Psoas muscle (tissue), 7 donors: ENCODE measurements at regions not wholly inside any gene's neighbourhood (a gene's known extent, or its start where the extent isn't known, plus 50 kb on each side); places are given as distances from the start of the nearest gene placed in this dataset.

Source experiments
- ATAC-seq, 4 donors: fragments of 200-7000 bp; cut with Tn5 transposase; one replicate each; pipeline ENCODE4 v1.9.1; 2020; ENCODE audit warnings: moderate library complexity in 3 of 4, mild to moderate bottlenecking in 2 of 4
- DNase-seq, 2 donors: peaks; one replicate each; pipeline ENCODE4 v3.0.0-alpha.2; 2020
- H3K27ac ChIP-seq: fragments of 200-600 bp; one replicate; pipeline ENCODE4 v1.8.0; 2022
- H3K27me3 ChIP-seq, 3 donors: fragments of 200-600 bp in 1 of 3; one replicate each; pipeline versions ENCODE4 v1.6.1 to v1.8.0; 2013 to 2022; ENCODE audit warnings: low read length in 2 of 3, mild to moderate bottlenecking in 2 of 3, moderate library complexity in 1 of 3; ENCODE audit not compliant: insufficient read depth in 3 of 3
- H3K36me3 ChIP-seq, 2 donors: fragments of 200-600 bp in 1 of 2; one replicate each; pipeline versions ENCODE4 v1.6.1 to v1.8.0; 2013 to 2022; ENCODE audit warnings: low read depth in 1 of 2, mild to moderate bottlenecking in 1 of 2, moderate library complexity in 1 of 2; ENCODE audit not compliant: insufficient read depth in 1 of 2
- H3K4me1 ChIP-seq: fragments of 200-600 bp; one replicate; pipeline ENCODE4 v1.8.0; 2022
- H3K4me3 ChIP-seq: fragments of 200-600 bp; one replicate; pipeline ENCODE4 v1.8.0; 2022; ENCODE audit warnings: mild to moderate bottlenecking
- H3K9me3 ChIP-seq: fragments of 200-600 bp; one replicate; pipeline ENCODE4 v1.8.0; 2022
- CTCF ChIP-seq: fragments of 200-600 bp; IDR thresholded peaks from one replicate; pipeline ENCODE4 v1.8.0; 2022; ENCODE audit warnings: antibody characterized with exemption
- WGBS, 3 donors: extraction: QIAGEN DNeasy Blood & Tissue Kit; methylation state at CpG; one replicate each; pipeline versions ENCODE4 v1.1.6 to v1.1.7; 2013; 5-methylcytosine and 5-hydroxymethylcytosine counted together
- intact Hi-C, 2 donors: fragments of 100-400 bp; cut with DNase I; formaldehyde crosslinking; loops; one replicate each; pipeline versions ENCODE4 v1.11.0 to v1.14.2; 2022
- donor health status: healthy with polysubstance abuse.
- donor health status: DM: no; HTN: no; CAD: no; lungs with moderate emphysema.
- donor health status: Bipolar disorder and iron deficiency.
- donor health status: healthy.
- donor health status: DM: yes; HTN: yes; CAD: no.
- donor health status: DM: no; HTN: no; CAD: no.
- donor health status: DM: yes; HTN: yes; CAD: no.

- H3K27me3 ChIP-seq, result peaks cover 0 to 3% (median 0%) of the 10 kb centered on the region in 3 donors
- intact Hi-C loops, result no loop called here
- DNase-seq, result no peak
- ATAC-seq, result no peak
- WGBS, 3 donors, result 82 to 88% (median 83%) methylated on average over 4 of the region's 4 CpGs
- no peaks in the 10 kb centered on the region for H3K4me1 ChIP-seq
- TF ChIP-seq CTCF, result no peak
- no peaks in the 10 kb centered on the region for H3K9me3 ChIP-seq
- no peaks in the 10 kb centered on the region for H3K36me3 ChIP-seq
- no peak overlapping the region for H3K4me3 ChIP-seq
- H3K27ac ChIP-seq, result no peak overlapping the region
Measured at GRCh38 chr4:60846678-60847077, 353.4 kb upstream of the ADGRL3 start.

GRCh38 chr4:60847614-60848013 lies 352.5 kb upstream of the ADGRL3 start:
- Histone ChIP-seq H3K4me3 (no peak overlapping the region), H3K27me3 (peaks cover 0 to 3% (median 0%) of the 10 kb centered on the region in 3 donors), H3K27ac (no peak overlapping the region), H3K36me3 (no peaks in the 10 kb centered on the region), H3K9me3 (no peaks in the 10 kb centered on the region), H3K4me1 (no peaks in the 10 kb centered on the region)
- TF ChIP-seq CTCF, result no peak
- 63 to 78% (median 64%) methylated on average over 4 of the region's 4 CpGs for WGBS, 3 donors
- DNase-seq (no peak), ATAC-seq (no peak)
- intact Hi-C loops, result no loop called here

GRCh38 chr4:60857130-60857753 lies 342.9 kb upstream of the ADGRL3 start:
- Histone ChIP-seq H3K4me1 (no peaks in the 10 kb centered on the region), H3K27me3 (no peaks in the 10 kb centered on the region), H3K9me3 (no peaks in the 10 kb centered on the region), H3K4me3 (no peak overlapping the region), H3K27ac (no peak overlapping the region), H3K36me3 (no peaks in the 10 kb centered on the region)
- no peak for TF ChIP-seq CTCF
- intact Hi-C loops, result no loop called here
- WGBS, 3 donors, result 62 to 73% (median 65%) methylated on average over 6 of the region's 6 CpGs
- no peak for DNase-seq
- ATAC-seq, result no peak

- WGBS, 3 donors, result 87 to 100% (median 93%) methylated on average over 3 of the region's 3 CpGs
- no peak for TF ChIP-seq CTCF
- DNase-seq (no peak), ATAC-seq (no peak)
- Histone ChIP-seq H3K4me3 (no peak overlapping the region), H3K4me1 (no peaks in the 10 kb centered on the region), H3K36me3 (no peaks in the 10 kb centered on the region), H3K27me3 (no peaks in the 10 kb centered on the region), H3K9me3 (no peaks in the 10 kb centered on the region), H3K27ac (no peak overlapping the region)
- intact Hi-C loops, result no loop called here
Measured at GRCh38 chr4:60863442-60863841, 336.7 kb upstream of the ADGRL3 start.

- intact Hi-C loops, result no loop called here
- H3K27ac ChIP-seq, result no peak overlapping the region
- H3K27me3 ChIP-seq, result no peaks in the 10 kb centered on the region
Measured at GRCh38 chr4:60865273-60865672, 334.9 kb upstream of the ADGRL3 start.

More at GRCh38 chr4:60865273-60865672, 334.9 kb upstream of the ADGRL3 start:
- no peak for TF ChIP-seq CTCF
- WGBS, 3 donors, result 26 to 47% (median 28%) methylated on average over 4 of the region's 4 CpGs
- H3K9me3 ChIP-seq, result no peaks in the 10 kb centered on the region
- DNase-seq (no peak), ATAC-seq (no peak)
- no peaks in the 10 kb centered on the region for H3K4me1 ChIP-seq
- no peak overlapping the region for H3K4me3 ChIP-seq
- no peaks in the 10 kb centered on the region for H3K36me3 ChIP-seq
